ENCODE measurements at regions not wholly inside any gene's neighbourhood (a gene's known extent, or its start where the extent isn't known, plus 50 kb on each side); places are given as distances from the start of the nearest gene placed in this dataset.

- Mint-ChIP-seq H3K27ac (ENCODE audit: unreplicated experiment) (no peak overlapping the region), H3K9me3 (ENCODE audit: low read depth, unreplicated experiment) (no peaks in the 10 kb centered on the region), H3K36me3 (ENCODE audit: insufficient read depth, unreplicated experiment) (no peaks in the 10 kb centered on the region), H3K4me3 (ENCODE audit: low read depth, unreplicated experiment) (no peak overlapping the region), H3K27me3 (ENCODE audit: unreplicated experiment) (no peaks in the 10 kb centered on the region), H3K4me1 (ENCODE audit: low read depth, unreplicated experiment) (no peaks in the 10 kb centered on the region)
- BruUV-seq (replicated peaks), result no TSS peak
- CTCF ChIA-PET, result no interaction called here
- intact Hi-C loops (cut with micrococcal nuclease; ENCODE audit: unreplicated experiment), result no loop called here
- no peak for DNase-seq
- TF ChIP-seq, protein P1, sequence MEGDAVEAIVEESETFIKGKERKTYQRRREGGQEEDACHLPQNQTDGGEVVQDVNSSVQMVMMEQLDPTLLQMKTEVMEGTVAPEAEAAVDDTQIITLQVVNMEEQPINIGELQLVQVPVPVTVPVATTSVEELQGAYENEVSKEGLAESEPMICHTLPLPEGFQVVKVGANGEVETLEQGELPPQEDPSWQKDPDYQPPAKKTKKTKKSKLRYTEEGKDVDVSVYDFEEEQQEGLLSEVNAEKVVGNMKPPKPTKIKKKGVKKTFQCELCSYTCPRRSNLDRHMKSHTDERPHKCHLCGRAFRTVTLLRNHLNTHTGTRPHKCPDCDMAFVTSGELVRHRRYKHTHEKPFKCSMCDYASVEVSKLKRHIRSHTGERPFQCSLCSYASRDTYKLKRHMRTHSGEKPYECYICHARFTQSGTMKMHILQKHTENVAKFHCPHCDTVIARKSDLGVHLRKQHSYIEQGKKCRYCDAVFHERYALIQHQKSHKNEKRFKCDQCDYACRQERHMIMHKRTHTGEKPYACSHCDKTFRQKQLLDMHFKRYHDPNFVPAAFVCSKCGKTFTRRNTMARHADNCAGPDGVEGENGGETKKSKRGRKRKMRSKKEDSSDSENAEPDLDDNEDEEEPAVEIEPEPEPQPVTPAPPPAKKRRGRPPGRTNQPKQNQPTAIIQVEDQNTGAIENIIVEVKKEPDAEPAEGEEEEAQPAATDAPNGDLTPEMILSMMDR (IDR thresholded peaks at IDR 0.05; ENCODE audit: unreplicated experiment), result no peak
Measured at GRCh38 chr3:110077093-110077492, 739.7 kb upstream of the DPPA4 start.

DNA sequence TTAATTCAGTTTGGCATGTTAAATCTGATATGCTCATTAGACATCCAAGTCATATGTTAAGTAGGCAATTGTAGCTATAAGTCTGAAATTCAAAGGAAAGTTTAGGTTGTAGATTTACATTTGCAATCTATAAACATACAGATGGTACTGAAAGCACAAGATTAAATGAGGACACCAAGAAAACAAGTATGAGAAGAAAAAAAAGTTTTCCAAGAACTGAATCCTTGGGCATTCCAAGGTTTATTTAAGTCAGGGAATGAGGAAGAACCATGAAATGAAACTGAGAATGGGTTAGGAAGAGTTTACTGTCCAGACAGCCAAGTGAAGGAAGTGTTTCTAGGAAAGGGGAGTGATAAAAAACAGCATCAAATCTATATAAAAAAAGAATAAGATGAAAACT, 756.1 kb upstream of the DPPA4 start:
- TF ChIP-seq, protein P1 (IDR thresholded peaks at IDR 0.05; ENCODE audit: unreplicated experiment), result no peak
- H3K36me3 Mint-ChIP-seq (ENCODE audit: insufficient read depth, unreplicated experiment), result no peaks in the 10 kb centered on the region
- H3K9me3 Mint-ChIP-seq (ENCODE audit: low read depth, unreplicated experiment), result no peaks in the 10 kb centered on the region
- BruUV-seq (replicated peaks), result no TSS peak
- intact Hi-C loops (cut with micrococcal nuclease; ENCODE audit: unreplicated experiment), result no loop called here
- no peak overlapping the region for H3K4me3 Mint-ChIP-seq (ENCODE audit: low read depth, unreplicated experiment)
- no peak overlapping the region for H3K27ac Mint-ChIP-seq (ENCODE audit: unreplicated experiment)
- CTCF ChIA-PET, result no interaction called here
- no peak for DNase-seq
- no peaks in the 10 kb centered on the region for H3K27me3 Mint-ChIP-seq (ENCODE audit: unreplicated experiment)
- H3K4me1 Mint-ChIP-seq (ENCODE audit: low read depth, unreplicated experiment), result no peaks in the 10 kb centered on the region

DNA sequence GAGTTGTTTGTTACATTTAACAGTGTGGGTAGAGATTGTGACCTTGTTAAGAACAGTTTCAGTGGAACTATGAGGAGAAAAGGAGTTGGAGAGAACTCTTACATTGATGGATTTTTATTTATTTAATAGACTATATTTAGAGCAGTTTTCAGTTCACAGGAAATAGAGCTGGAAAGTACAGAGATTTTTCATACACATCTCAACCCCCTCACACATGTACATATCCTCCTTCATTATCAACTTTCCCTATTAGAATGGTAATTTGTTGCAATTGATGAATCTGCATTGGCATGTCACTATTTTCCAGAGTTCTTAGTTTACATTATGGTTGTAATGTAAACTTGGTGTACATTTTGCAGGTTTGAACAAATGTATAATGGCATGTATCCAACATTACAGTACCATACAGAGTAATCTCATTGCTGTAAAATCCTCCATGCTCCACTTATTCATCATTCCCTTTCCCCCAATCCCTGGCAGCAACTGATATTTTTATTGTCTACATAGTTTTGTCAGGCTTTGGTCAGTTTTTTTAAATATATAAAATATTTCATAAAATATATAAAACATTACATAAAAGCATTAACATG, 756.6 kb upstream of the DPPA4 start:
- no peak overlapping the region for H3K27ac Mint-ChIP-seq (ENCODE audit: unreplicated experiment)
- no peaks in the 10 kb centered on the region for H3K27me3 Mint-ChIP-seq (ENCODE audit: unreplicated experiment)
- H3K4me3 Mint-ChIP-seq (ENCODE audit: low read depth, unreplicated experiment), result no peak overlapping the region
- CTCF ChIA-PET, result no interaction called here
- TF ChIP-seq, protein P1 (IDR thresholded peaks at IDR 0.05; ENCODE audit: unreplicated experiment), result no peak
- DNase-seq, result no peak
- no peaks in the 10 kb centered on the region for H3K9me3 Mint-ChIP-seq (ENCODE audit: low read depth, unreplicated experiment)
- intact Hi-C loops (cut with micrococcal nuclease; ENCODE audit: unreplicated experiment), result no loop called here
- no peaks in the 10 kb centered on the region for H3K4me1 Mint-ChIP-seq (ENCODE audit: low read depth, unreplicated experiment)
- BruUV-seq (replicated peaks), result no TSS peak
- no peaks in the 10 kb centered on the region for H3K36me3 Mint-ChIP-seq (ENCODE audit: insufficient read depth, unreplicated experiment)

- no TSS peak for BruUV-seq (replicated peaks)
- CTCF ChIA-PET, result no interaction called here
- no peaks in the 10 kb centered on the region for H3K27me3 Mint-ChIP-seq (ENCODE audit: unreplicated experiment)
- intact Hi-C loops (cut with micrococcal nuclease; ENCODE audit: unreplicated experiment), result no loop called here
- peak overlapping the region; percentile 52 for H3K4me3 Mint-ChIP-seq (ENCODE audit: low read depth, unreplicated experiment)
- H3K36me3 Mint-ChIP-seq (ENCODE audit: insufficient read depth, unreplicated experiment), result no peaks in the 10 kb centered on the region
- no peak for DNase-seq
- no peaks in the 10 kb centered on the region for H3K9me3 Mint-ChIP-seq (ENCODE audit: low read depth, unreplicated experiment)
- no peaks in the 10 kb centered on the region for H3K4me1 Mint-ChIP-seq (ENCODE audit: low read depth, unreplicated experiment)
- TF ChIP-seq, protein P1 (IDR thresholded peaks at IDR 0.05; ENCODE audit: unreplicated experiment), result no peak
- H3K27ac Mint-ChIP-seq (ENCODE audit: unreplicated experiment), result peak overlapping the region; percentile 67
Measured at GRCh38 chr3:110099711-110100110, 762.4 kb upstream of the DPPA4 start.

Measured in Calu3 (cell line).